DND-41 (cell line): ENCODE measurements at regions not wholly inside any gene's neighbourhood (a gene's known extent, or its start where the extent isn't known, plus 50 kb on each side); places are given as distances from the start of the nearest gene placed in this dataset.

Experiments used
- CTCF ChIP-seq: IDR thresholded peaks from 2 replicates; pipeline ENCODE4 v1.5.1; 2012; ENCODE audit warnings: borderline replicate concordance, low read length, moderate library complexity, mild to moderate bottlenecking; ENCODE audit not compliant: poor library complexity, severe bottlenecking; ENCODE audit errors: extremely low read depth
- EZH2 ChIP-seq: IDR thresholded peaks from 3 replicates; pipeline ENCODE4 v1.6.1; 2012; ENCODE audit warnings: borderline replicate concordance, low read depth, mild to moderate bottlenecking, moderate library complexity, low read length, inconsistent platforms; ENCODE audit not compliant: severe bottlenecking

- TF ChIP-seq CTCF (no peak), EZH2 (no peak)
Measured at GRCh38 chr15:98438907-98439306, 209.4 kb upstream of the IGF1R start.
